Embryonic facial prominence (tissue), 1 donor: ENCODE measurements at regions not wholly inside any gene's neighbourhood (a gene's known extent, or its start where the extent isn't known, plus 50 kb on each side); places are given as distances from the start of the nearest gene placed in this dataset.

Source experiments
- DNase-seq: peaks from one replicate; pipeline ENCODE4 v3.0.0-alpha.2; 2016; ENCODE audit errors: extremely low spot score

DNA sequence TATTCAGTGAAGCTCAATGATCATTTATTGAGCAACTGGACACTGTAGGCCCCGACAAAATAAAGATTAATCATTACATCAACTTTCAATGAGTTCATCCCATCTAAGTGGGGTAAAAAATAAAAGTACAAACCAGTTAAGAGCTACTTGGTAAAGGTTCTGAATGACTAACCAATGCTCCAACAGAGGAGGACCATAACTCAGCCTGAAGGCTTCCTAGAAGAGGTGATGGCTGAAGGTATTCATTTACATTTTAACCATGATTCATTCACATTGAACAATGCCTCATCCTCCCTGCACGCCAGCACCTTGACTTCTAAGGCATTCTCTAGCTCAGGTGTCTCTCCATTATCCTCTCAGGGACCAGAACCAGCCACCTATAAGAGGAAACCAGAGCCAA lies 201.4 kb downstream of the ZNF462 start:
- no peak for DNase-seq

DNA sequence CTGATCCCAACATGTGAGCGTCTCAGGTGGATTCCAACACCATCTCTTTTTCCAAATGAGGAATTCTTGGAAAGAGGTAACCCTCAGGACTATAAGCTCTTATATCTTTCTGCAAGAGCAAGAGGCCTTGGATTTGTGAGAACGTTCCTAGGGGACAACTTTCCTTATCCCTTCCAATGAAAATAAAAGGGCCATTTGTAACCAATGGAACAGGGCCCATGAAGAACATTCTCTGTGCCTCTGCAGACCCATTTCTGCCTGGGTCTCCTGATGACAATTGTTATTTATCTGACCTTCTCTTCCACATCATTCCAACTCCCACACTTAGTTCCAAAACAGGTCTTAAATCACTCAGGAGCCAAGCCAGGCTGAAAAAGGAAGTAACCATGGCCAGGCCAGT lies 202.6 kb downstream of the ZNF462 start:
- DNase-seq: no peak

DNA sequence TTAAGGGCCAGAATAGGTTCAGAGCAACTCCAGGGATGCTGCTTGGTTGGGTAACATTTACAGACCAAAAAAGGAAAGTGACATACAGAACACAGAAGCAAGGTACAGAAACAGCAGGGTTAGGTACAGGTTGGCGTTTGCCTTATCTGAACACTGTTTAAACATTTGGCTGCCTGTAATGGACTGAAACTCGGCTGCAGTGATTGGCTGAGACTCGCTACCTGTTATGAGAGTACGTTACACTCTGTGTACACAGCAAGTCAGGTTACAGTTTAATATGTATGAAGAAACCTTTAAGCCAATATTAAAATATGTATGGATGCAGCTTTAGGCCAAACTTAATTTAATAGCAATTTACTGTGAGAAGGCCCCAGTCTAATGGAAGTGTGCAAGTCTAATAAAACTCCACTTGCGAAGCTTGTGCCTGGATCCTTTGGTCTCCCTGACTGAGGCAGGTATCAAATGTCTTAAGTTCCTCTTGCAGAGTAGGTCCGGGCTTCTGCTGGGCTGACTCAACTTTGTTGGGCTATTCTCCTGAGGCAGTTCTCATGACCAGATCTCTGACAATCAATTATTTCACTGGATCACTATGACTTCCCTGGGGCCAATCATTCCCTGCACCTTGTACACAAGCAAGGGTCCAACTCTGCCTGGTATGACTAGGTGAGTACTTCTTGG lies 204.9 kb downstream of the ZNF462 start:
- no peak for DNase-seq

DNA sequence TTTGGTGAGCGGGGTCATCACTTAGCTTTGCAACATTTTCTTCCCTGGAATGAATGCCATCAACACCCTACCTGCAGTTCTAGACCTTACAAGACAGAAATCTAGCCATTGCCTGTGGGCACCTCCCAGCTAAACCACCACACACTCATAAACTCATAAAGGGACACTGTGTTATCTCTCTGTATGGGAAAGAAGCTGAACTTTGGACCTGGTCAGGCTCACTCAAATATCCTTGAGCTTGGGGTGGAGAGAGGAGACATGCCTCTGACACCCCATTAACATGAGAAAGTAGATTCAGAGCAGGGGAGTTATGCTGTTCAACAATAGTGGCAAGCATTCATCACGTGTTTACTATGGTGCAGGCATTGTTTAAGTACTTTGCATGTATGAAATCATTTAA lies 205.6 kb downstream of the ZNF462 start:
- DNase-seq: no peak

DNA sequence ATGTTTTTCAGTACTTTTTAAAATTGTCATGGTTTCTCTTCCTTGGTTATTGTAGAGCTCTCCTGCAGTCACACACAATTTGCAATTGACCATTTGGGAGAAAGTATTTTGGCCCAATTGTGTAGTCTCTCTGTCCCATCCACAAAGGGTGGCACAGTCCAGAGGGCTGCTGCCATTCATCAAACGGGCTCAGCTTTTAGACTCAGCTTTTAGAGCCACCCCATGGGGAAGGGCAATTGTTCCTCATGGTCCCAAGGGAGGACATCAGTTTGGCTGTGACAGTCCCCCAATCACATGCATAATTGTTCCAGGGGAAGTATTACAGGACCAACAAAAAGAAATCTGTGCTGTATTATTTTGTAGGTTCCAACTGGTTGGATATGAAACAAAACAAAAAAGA lies 207.6 kb downstream of the ZNF462 start:
- no peak for DNase-seq

DNA sequence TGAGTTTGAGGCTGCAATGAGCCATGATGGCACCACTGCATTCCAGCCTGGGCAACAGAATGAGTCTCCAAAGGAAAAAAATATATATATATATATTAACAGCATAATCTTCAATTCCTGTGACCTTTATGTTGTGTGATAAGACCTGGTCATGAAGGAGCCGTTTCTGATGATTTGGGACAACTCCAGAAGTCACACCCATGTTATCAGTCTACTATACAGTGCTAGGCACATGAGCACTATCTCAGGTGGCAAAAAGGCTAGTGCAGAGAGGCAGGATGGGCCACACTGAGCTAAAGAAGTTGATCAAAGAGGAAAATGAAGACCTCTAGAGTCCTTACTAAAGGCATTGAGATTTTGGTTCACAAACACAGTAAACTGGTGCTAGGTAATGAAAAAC lies 205.0 kb upstream of the RAD23B start:
- no peak for DNase-seq

DNA sequence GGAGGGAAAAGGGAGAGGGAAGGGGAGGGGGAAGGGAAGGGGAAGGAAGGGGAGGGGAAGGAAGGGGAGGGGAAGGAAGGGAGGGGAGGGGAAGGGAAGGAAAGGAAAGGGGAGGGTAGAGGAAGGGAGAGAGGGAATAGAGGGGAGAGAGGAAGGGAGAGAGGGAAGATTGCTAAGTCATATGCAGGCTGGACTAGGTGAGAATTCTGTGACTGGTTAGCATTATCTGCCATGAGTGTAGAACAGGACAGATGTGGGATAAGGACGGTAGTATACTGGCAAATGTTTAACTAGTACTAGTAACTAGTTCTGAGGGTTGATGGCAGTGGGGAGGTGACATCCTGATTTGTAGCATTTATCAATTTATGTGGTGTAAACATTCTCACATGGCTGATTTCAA lies 203.5 kb upstream of the RAD23B start:
- DNase-seq: no peak

DNA sequence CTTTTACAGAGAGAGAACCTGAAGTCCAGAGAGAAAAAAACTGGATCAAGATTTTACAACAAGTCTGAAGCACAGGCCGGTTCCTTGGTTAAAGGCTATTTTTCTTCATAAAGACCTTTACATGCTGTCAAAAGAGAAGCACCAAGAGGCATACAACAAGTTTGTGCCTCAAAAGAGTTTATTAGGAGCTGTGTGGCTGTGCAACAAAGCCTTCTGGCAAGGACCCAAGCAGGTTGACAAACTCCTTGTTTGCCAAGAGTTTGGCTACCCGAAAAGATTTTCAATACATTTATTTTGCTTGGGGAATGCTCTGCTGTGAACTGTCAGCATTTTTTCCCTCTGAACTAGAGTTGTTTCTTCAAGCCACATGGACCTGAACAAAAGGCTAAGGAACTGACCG lies 202.9 kb upstream of the RAD23B start:
- DNase-seq: no peak

DNA sequence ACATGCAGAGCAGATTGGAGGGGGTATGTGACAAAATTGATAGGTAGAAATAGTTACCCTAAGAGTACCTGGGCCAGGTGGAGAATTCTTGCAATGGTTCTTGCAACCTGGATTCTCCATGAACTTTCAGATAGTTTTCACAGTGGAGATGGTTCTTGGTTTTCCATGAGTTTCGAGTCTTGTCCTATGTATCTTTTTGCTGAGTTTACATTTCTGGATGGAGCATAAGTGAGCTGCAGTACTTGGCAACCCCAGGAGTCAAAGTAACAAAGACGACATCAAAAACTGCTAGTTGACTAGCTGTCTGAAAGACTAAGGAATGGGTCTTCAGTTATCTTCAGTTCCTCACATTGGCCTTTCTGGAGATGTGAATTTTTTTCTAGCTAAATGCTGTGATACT lies 196.6 kb upstream of the RAD23B start:
- no peak for DNase-seq

DNA sequence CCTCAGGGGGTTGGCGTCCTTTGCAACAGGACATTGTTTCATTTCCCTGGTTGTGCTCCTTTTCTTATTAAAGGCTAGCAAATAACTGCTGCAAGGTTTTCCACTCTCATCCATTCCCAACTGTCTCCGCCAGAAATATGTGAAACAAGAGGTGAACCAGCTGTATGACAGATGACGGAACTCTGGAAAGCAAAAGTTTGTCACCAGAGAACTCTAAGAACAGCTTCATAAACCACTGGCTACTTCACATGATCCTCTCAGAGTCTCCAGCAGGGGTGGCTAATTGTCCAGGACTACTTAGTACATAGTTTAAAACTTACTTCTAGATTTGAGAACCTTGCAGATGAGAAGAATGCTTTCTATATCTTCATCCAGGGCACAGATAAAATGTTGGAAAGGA lies 195.9 kb upstream of the RAD23B start:
- no peak for DNase-seq

DNA sequence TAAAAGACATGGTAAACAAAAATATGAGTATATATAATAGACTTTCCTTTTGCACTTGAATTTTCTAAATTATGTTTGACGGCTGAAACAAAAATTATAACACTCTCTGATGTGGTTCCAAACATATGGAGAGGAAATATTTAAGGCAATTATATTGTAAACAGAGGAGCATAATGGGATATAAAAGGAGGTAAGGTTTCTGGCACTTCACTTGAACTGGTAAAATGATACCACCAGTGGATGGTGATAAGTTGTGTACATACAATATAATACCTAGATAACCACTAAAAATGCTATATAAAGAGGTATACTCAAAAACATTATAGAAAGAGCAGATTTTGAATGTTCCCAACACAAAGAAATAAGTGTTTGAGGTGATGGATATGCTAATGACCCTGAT lies 192.9 kb upstream of the RAD23B start:
- DNase-seq: no peak

DNA sequence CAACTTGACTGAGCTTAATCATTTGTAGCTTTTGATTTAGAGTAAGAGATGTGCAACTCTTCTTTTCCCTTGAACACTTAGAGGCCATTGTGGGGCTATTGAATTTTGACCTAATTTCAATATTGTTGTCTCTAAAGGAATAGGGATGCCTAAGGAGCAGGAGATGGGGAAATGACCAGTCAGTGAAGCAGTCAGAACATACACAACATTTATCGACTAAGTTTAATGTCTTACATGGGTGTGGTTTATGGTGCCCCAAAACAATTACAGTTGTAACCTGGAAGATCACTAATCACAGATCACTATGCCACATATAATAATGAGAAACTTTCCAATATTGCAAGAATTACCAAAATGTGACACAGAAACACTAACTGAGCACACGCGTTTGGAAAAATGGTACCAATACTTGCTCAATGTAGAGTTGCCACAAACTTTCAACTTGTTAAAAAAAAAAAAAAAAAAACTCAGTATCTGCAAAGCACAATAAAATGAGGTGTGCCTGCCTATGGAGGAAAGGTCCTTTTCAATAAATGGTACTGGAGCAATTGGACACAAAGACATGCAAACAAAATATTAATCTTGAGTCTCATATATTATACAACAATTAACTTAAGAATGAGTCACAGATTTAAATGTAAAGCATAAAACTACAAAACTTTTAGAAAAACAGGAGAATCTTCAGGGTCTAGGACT lies 189.6 kb upstream of the RAD23B start:
- no peak for DNase-seq

DNA sequence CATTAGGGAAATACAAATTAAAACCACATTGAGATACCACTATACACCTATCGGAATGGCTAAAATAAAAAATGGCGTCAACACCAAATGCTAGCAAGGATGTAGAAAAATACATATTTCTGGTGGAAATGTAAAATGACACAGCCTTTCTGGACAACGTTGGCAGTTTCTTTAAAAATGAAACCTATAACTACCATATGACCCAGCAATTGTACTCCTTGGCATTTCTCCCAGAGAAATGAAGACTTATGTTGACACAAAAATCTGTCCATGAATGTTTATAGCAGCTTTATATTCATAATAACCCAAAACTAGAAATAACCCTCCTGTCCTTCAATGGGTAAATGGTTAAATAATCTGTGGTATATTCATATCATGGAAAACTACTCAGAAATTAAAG lies 188.7 kb upstream of the RAD23B start:
- no peak for DNase-seq

DNA sequence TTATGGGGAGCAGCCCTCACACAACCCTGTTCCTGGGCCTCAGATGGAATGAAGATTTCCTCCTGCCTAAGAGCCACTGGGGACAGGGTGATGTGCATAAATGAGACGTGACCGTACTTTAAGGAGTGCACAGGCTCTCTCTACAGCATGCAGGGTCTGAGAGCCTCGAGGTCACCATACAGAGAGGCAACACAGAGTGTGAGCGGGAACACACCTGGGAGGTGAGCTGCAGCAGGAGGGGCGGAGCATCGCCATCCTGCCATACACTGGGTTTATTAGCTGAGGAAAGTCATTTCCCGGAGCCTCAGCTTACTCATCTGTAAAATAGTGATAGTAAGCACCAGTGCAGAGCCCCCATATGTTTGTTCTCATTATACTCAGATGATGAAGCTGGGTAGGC lies 182.5 kb upstream of the RAD23B start:
- DNase-seq: no peak

DNA sequence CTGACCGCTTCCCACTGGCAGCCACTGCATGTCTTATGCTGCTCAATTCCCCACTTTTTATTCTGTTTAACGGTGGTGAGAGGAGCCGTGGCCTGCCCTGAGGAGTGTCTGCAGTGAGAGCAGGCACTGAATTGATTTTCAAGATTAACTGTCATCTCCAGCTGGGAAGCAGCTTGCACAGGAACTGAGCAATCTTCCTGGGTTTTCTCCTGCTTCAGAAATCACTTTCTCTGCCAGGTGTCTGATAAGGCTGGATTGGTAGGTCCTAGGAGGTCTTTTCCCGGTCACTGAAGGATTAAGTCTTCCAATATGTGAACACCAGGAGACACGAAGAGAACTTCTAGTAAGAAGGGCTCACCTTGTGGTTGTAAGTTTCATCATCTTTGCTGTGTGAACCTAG lies 181.1 kb upstream of the RAD23B start:
- no peak for DNase-seq

DNA sequence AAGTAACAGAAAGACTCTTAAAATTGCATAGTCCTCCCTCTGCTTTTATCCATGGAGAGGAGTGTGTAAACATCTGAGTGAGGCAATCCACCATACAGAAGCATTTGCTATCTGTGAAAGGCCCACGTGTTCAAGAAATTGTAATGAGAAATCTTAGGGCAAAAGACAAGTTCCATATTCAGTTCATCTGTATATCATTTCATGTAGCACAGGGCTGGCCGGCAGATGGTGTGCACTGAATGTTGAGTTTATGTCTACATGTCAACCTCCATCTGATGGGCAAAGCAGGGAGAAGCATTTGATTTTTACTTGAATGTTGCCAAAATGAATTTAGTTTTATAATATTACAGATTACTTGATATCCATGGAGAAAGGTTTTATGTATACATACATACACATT lies 179.5 kb upstream of the RAD23B start:
- no peak for DNase-seq

DNA sequence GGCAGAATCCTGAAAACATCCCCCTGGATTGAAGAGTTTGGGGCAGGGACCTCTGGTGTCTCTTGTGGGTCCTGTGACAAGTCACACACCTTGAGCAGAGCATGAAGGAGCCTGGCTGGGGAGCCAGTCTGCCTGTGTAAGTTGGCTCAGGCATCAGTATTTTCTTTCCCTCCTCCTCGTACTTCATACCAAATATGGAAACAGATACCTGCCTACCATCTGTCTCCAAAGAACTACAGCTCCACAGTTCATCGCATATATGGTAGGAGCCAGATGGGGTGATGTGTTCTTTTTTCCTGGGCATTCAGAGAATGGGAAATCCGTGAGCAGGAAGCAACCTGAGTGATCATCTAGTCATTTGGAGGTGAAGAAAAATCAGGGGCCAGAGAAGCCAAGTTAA lies 177.3 kb upstream of the RAD23B start:
- no peak for DNase-seq

DNA sequence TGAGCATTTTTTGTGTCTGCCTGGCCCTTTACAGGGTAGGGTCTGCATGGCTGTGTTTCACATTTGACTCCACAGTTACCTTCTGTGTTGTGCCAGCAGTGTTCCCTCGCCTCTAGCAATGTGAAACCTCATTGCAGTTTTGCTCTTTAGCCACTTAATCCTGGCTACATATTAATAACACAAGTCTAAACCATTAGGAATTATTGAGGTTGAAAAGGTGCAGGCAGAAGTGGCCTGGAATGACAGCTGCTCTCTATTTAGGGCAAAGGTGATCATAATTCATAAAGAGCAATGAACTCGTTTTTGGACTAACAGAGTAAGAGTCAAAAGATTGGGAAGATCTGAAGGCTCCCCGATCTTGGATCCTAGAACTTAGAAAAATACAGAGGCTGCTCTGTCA lies 176.7 kb upstream of the RAD23B start:
- DNase-seq: no peak

DNA sequence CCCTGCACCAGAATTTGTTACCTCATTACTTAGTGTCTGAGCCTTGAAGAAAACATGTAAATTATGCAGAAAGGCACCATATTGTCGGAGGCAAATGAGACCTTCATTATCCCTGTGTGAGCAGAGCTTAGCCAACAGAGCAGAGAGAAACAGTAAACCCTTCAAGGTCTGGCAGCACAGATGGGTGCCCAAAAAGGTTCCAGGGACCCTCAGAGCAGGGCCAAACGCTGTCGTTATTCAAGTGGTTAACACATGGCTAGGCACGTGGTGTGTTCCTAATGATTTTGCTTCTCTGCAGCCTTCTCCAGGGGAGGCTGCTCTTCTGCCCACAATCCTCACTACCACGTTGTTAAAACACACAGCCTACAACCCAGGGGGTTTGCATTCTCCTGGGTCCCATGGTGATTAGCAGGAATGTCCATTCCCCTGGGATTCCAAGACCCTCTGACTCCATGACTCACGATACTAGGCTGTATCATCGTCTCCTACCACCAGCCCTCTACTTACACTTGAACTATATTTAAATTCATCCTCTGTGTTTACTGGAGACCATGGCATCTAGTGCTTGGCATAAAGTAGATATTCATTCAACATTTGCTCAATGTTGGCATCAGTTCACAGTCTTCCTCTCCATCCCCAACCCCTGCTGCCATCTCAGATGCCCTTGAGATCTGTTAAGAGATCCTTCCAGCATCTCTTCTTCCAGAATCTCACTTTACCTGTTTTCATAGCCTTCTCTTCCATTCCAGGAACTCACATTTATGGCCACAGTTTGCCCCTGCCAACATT lies 174.5 kb upstream of the RAD23B start:
- DNase-seq: no peak

DNA sequence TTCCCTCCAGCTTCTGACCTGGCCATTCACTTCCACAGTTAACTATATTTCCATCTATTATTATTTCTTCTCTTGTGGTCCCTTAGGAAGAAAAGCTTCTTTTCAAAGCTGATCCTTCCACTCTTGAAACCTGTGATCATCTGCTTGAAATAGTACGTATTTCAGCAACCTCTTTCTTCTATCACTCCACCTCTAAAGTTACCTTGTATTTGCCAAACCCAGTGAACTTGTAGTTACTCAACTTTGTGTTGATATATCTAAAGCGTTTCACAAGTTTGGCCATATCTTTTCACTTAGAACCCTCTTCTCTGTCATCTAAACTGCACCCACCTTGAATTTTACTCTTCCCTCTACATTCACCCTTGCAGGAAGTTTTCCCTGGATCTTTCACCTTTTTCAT lies 173.8 kb upstream of the RAD23B start:
- DNase-seq: no peak

DNA sequence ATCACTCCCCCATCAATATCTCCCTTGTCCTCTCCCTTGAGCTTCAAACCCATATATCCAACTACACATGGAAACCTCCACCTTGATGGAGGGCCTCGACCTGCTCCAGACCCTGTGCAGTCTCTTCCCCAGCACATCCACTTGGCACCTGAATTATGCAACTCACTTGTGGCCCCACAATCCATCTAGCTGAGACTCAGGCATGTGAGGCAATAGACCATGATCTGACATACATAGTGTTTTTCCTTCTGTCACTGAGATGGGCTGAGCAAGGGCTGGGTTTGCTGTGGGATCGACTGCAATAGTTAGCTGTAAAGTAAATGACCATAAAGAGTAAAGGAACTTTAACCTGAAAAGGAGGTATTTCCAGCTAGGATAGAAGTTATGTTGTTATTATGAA lies 172.9 kb upstream of the RAD23B start:
- DNase-seq: no peak

DNA sequence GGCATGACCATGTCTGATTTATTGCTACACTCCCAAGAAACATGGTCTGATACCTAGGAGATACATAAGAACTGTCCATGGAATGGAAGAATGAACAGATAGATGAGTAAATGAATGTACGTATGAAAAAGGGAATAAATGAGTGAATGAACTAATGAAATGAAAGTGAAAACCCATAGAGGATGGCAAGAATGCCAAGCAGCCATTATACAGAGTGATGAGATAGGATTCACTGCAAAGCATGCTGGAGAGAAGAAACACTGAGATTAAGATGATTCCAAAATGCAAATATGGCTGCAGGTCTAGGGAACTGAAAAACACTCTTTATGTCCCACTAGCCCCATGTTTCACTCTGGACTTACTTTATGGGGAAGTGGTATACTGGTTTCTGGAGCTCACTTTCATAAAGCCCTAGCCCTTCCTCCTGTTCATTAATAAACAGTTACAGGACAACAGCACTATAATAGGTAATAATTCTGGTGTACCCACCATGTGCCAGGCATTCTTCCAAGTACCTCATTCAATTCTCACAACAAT lies 170.3 kb upstream of the RAD23B start:
- no peak for DNase-seq
